NCI-H1417 treated with DMSO at 0.1 percent for 48 hours (cell line): ENCODE measurements at regions not wholly inside any gene's neighbourhood (a gene's known extent, or its start where the extent isn't known, plus 50 kb on each side); places are given as distances from the start of the nearest gene placed in this dataset.

ENCODE experiments used
- DNase-seq: peaks from one replicate; lab custom pipeline; 2025; lab: John Stamatoyannopoulos, UW

DNA sequence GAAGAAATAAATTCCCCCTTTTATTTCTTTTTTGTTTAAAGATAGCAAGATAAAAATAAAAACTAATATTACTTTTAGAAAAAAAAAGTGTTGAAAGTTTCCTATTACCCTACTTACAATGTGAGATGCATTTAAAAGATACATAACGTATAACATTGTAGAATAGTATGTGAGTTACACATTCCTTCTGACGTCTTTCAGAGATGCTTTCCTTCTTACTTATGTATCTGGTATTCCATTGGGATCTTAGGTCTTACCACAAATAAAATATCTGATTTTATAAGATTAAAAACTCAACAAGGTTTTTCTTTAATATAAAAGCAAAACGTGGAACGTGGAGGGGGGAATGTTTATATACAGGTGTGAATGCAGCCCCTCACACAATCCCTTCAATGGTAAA lies 147.2 kb upstream of the ETS2 start:
- DNase-seq, result no peak

DNA sequence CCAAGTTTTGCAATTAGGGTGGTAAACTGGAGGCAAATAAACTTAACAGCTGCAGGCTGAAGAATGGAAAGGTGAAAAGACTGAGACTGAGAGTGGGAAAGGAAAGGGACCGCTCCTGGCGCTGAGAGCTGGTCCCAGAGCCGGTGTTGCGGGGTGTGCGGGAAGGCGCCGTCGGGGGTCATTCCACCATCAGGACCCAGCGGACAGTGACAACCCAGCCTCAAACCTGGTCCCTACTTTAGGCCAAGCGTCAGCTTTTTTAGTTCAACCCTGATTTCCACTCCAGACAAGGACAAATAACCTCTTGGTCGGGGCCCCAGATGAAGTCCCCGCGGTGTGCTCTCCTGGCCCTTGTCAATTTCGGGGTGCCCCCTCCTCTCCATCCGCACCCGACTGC lies 145.8 kb upstream of the ETS2 start:
- DNase-seq, result no peak

DNA sequence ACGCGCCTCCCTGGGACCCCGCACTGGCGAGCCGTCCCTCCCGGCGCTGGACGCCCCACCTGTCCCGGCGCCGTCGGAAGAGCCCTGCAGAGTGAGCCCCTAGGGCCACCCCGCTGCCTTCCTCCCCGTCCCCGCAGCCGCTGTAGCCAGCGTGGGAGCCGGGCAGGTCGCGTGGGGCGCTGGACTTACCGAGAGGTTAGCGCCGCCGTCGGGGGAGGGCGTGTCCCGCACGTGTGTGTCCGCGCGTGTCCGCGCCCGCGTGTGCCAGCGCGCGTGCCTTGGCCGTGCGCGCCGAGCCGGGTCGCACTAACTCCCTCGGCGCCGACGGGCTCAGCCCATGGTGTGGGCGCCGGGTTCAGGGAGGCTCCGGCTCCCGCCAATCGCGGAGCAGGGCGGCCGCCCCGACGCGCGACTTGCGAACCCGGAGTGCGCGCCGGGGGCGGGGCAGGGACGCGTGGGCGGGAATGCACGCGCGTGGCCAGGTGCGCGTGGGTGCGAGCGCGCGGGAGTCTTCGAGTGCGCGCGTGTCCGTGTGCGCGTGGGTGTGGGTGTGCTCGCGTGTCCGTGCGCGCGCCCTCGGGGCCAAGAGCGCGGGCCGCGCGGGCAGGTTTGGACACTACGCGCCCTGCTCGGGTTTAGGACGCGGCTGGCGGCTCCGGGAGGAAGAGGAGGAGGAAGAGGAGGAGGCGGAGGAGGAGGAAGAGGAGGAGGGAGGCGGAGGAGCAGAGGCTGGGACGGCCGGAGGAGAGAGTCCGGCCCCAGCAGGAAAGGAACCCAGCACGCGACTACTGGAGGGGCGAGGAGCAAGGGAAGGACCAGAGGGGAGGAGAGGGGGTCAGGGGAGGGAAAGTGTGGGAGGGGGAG lies 145.2 kb upstream of the ETS2 start:
- DNase-seq, result no peak

DNA sequence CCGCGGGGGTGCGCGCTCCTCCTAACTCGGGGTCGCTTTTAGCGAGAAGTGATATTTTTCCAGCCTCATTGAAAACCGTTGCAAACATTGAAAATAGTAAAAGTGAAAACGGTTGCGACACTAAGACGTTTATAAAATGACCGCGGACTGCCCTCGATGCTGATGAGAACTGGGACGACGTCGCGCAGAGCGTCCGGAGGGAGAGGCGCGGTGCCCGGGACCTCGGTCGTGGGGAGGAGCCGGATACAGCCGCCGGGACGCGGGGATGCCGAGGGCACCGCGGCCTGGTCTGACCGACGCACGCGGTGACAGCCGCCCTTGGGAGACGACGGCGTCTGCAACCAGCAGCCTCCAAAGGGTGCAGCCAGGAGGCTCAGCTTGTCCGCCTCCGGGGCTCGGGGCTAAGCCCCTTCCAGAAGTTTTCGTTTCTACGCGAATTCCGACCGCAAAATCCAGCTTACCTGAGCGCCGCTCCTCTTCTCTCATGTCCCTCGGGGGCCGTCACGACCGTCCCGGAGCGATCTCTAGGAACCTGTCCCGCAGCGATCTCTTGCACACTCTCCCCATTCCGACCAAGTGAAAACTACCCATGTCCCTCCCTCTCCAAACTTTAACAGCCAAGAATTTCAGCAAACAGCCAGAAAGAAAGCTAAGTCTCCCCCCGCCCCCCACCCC lies 144.4 kb upstream of the ETS2 start:
- DNase-seq, result no peak

DNA sequence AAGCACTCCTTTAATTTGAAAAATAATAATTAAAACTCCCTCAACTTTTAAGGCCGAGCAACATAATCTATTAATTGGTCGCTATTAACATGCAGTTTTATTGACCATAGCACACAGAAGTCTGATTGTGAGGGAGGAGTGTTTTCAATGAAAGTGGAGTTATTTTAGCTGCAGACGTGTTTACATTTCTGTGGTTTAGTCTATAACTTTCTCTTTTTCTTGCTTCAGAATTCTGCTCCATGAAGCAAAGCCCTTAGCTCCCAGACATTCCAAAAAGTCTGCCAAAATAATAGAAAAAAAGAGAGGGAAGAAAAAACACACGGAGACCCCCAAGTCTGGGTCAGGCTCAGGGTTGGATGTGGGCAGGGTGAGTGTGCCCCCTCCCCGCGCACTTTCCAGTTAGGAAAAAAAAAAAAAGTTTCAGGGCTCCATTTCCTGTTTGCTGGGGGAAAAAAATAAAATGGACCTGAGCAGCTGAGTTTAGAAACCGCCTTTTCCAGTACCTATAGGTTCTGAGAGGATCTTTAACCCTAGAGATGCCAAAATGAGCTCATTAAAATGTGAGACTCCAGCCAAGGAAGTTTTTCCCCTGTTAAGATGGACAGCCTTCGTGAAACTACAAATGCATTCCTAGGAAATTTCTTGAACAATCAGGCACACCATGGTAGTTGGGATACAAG lies 143.7 kb upstream of the ETS2 start:
- no peak for DNase-seq

DNA sequence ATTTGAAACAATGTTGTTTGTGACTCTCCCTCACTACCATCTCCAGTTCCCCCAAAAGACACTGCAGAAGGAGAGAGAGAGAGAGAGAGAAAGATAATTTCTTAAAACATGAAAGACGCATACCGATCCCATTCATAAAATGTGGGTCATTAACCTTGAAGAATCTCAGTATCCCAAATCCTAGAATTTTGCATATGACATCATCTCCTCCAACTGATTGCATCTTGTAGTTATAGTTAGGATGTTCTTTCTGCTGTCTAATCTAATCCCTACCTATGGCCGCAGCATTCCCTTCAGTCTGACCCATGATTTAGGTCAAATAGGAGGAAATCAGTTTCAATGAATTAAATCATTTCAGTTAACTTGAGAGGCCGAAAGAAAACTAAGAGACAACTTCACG lies 142.4 kb upstream of the ETS2 start:
- no peak for DNase-seq

DNA sequence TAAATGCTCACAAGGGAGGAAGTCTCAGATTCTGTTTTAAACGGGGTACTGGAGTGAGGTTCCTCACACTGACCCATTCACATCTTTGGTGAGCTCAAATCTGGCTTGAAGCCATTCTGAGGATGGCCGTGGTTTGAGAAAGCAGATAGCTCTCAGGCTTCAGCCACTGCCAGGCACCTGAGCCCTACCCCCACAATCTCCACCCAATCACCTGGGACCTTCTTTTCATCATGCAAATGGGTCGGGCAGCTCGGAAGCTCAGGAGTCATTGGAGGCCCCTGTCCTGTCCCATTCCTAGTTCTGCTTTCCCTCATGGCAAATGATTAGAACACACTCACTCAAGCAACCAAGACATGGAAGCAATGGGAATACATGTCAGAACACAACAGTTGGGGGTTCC lies 141.4 kb upstream of the ETS2 start:
- DNase-seq, result no peak

DNA sequence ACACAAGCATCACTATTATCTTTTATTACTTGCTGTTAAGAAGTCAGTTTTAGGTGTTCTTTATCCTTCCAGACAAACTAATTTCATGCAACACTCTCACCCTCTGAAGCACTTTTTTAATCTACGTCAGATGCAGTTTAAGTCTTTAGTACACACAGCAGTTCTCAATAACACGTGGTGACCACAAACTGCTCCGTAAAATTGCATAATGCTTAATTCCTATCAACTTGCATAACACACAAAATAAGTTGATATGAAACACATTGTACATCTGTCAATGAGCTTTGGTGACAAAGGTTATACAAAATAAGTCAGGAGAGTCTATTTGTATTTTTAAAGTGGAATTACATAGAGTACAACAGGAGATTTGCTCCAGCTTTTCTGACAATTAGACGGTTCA lies 140.9 kb upstream of the ETS2 start:
- no peak for DNase-seq

DNA sequence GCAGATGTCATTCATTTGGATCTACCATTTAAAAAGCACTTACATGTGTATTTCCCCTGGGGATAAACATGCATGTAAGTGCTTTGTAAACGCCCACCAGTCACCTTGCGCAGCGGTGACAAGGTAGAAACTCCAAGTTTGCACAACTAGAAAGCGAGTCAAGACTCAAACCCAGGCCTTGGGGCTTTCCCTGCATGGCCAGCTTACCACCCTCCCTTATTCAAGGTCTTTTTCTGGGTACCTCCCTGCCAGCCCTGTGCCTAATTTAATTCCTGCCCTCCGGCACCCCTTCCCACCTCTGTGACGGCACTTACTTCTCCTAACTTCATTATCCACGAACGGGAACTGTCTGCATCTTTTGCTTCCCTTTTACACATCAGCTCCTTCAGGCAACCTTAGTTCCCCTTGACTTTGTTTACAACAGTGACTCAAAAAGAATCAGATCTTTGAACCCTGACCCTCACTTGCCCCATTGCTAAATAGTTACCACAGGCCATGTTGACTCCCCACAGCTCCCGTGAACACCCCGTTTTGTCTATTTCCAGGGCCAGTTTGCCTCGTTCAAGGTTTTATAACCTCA lies 138.3 kb upstream of the ETS2 start:
- no peak for DNase-seq

DNA sequence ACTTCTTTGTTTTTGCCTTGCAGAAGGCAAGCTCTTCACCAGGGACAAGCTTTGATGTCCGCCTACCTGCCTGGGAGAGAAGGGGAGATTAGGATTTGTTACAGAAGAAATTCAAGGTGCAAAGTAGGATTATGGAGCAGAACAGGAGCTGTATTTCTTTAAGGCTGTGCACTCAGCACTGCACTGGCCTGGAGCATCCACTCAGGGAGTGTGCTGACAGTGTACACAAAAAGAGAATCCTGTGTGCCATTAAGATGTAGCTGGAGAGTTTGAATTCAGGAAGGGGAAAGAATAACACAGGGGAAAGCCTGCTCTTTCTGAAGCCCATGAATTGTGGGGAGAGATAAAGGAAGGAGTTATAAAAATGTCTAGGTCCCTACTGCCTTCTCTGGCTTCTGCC lies 137.7 kb upstream of the ETS2 start:
- no peak for DNase-seq

DNA sequence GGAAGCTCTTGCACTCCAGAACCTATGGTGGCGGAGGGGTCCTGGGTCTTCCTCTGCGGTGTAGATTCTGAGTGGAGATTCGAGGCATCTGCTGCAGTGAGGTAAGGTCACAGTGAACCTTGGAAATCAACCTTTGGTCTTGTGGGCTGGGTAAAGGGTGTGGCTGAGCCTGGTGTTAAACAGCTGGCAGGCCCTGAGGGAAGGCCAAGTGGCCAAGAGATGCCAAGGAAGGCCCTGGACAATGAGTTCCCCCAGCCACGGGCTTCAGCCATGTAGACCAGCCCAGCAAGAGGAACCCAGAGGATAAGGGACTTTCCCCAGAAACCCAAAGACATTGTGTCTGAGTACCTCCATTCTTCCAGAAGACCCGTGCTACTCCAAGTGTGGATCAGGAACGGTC lies 137.2 kb upstream of the ETS2 start:
- no peak for DNase-seq

DNA sequence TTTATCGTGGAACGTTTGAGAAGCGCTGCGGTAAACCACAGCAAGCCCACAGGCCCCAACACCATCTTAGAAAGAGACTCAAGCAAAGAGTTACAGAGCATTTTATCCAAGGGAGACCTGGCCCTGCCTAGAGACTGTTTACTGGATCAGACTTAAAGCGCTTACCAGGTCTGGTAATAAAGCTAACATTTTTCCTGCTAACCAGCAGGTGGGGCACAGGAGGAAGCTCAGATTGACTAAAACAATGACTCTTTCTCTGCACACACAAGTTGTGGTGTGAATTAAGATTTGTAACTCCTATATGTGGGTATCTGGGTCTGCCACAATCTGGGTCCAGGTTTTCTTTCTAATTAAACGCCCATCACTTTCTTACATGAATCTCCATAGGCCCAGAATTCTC lies 136.5 kb upstream of the ETS2 start:
- DNase-seq, result no peak

DNA sequence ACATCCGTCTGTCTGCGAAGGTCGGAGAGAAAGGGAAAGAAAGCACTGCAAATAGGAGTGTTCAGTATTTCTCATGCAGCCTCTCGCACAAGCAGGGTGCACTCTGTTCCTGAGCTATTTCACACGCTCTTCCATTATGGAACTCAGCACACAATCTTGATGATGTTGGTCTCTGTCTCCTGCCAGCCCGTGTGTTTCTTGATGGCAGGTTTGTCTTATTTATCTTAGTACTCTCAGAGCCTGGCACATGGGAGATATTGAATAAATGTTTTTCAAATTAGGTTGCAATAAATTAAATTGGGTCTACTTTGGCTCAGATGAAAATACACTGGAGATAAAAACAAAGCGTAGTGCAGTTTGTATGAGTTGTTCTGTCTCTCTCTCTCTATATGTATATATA lies 134.9 kb upstream of the ETS2 start:
- DNase-seq, result no peak

DNA sequence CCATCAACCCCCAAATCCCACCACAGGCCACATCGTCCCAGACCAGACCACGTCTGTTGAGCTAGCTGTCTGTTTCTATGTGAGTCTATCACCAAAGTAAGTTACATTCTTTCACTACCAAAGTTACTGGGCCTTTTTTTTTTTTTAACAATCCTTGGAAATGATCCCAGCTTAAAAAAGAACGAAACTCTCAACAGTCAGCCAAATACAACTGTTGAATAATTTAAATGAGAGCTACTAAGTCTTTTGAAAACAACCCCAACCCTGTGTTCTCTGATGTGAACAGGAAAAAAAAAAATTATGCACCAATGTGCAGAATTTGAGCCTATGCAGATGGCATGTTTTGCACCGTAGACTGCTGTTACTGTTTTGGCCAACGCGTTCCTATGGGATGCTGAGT lies 134.0 kb upstream of the ETS2 start:
- no peak for DNase-seq

DNA sequence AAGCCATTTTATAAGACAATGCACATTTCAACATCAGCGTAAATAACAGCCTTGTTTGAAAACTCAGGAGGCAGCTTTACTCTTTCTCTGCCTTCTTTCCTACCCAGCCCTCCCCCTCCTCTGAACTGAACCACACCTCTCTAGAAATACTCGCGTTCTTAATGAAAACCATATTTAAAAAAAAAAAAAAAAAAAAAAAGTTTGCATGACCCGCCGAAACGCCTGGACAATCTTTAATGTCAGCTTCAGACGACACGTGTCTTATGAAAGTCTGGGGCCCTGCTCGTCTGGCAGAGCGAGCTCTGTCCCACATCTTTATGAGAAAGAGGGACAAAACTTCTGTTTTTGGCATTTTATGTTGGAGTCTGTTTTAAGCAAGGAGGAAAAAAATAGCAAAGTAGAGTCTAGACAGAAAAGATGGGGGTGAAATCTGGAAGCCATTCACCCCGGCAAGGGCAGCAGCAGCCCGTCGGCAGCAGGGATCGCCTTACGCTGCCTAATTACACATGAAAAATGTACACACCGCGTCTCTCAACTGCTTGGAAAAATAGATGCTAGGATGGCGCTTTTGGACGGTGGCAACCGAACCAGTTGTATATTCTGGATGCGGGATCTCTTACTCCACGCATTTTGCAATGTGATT lies 130.4 kb upstream of the ETS2 start:
- DNase-seq, result no peak

DNA sequence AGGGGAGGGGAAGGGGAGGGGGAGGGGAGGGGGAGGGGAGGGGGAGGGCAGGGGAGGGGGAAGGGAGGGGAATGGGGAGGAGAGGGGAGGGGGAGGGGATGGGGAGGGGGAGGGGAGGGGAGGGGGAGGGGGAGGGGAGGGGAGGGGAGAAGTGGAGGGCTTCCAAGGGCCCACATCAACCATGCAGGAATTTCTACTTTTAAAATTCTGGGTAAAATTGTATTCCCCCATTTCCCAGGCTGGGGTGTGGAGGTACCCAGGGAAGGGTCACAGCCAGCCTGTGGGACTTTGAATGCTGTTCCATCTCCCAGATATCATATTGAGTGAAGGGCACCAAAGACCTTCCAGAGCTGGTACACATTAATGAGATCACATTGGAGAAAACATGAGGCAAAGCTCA lies 126.9 kb upstream of the ETS2 start:
- DNase-seq, result no peak

DNA sequence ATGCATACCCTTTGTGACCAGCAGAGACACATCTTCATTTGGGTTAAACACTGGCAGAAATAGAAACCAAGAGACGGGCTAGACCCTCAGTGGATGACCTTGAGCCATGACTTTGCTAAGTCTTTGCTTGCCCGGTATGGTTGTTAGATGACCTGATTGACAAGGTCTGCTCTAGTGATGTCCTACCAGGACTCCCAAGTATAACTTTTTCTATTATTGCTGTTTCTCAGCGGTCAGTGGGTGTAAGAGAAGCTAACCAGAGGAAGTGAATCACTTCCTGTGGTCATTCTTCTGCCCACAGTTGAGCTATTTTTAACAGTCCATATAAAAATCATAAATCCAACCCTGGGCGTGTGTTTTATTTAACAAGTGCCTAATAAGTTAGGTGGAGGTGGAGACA lies 126.2 kb upstream of the ETS2 start:
- no peak for DNase-seq

DNA sequence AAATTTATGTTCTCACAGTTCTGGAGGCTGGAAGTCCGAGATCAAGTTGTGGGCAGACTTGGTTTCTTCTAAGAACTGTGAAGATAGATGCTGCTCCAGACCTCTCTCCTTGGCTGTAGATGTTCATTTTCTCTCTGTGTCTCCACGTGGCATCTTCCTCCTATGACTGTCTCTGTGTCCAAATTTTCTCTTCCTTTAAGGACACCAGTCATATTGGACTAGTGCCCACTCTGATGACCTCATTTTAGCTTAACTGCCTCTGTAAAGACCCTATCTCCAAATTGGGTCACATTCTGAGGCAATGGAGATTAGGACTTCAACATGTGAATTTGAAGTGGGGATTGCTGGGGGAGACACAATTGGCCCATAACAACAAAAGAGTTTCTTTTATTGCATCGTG lies 125.3 kb upstream of the ETS2 start:
- no peak for DNase-seq

DNA sequence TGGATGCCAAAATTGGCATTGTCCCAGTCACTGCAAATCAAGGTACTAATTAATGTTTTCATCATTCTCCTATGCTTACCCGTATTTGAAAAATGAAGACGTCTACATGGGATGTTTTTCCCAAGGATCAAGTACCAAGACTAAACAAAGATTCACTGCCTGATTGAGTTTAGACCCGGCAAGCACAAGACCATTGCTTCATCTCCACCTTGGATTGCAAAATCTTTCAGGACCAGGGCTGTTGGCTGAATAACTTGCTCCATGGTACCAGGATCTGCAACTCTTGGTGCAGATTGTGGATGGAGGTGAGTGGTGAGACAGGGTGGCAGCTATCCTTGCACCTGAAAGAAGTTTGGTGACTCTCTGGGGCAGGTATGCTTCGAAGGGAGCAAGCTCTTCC lies 122.5 kb upstream of the ETS2 start:
- no peak for DNase-seq

DNA sequence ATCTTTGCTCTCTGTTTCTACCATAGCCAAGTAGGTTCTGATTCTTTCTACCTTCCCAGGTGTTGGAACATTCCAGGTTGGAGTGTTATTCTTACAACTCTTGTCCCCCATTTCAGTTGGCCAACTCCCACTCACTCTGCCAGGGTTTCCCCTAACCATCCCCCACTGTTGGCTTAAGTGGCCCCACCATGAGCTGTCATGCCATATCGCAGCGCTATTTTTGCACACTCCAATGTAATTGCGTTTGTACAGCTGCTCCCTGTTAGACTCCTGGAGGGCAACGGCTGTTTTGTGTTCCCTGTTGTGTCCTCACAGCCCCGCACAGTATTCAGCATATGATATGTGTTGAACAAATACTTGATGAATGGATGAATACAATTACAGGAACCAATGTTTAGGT lies 117.7 kb upstream of the ETS2 start:
- peak; percentile 95 for DNase-seq

DNA sequence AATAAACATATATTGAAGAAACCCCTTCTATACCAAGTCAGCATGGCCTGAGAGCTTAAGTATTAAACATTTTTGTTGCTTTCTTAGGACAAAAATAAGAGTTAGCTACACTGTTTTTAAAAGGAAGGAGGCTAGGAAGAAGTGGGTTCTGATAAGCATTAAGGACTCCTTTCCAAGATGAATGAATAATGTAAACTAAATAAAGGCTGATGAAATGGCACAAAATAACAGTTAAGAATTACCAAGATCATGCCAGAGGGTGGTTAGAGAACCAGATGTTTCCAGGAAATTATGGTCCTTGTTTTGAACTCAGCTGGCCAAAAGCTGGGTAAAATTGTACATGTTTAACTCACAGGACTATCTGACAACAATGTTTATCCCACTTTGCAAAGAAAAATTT lies 114.1 kb upstream of the ETS2 start:
- DNase-seq, result no peak

DNA sequence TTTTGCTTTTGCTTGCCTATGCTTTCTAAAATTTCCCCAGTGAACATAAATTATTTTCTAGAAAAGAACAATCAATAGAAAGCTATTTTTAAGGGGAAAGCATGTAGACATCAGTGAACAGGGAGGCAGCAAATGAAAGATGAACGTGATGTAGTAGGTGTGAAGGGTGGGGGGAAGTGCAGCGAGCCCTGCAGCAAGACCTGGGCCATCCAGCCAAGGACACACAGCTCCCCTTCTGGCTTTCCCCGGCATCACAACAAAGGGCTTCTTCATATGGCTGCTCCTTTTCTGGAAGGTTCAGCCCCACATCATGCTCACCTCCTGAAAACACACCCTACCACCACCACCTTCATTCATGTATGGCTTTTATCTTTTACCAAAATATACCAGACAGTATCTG lies 109.2 kb upstream of the ETS2 start:
- no peak for DNase-seq
